ENCODE measurements at regions not wholly inside any gene's neighbourhood (a gene's known extent, or its start where the extent isn't known, plus 50 kb on each side); places are given as distances from the start of the nearest gene placed in this dataset.

- no peaks in the 10 kb centered on the region for H3K4me1 Mint-ChIP-seq
- no peak overlapping the region for H3K4me3 Mint-ChIP-seq
- H3K27me3 Mint-ChIP-seq = peaks cover 17% of the 10 kb centered on the region
- H3K9me3 Mint-ChIP-seq = no peaks in the 10 kb centered on the region
- intact Hi-C loops (cut with micrococcal nuclease) = no loop called here
- CTCF ChIA-PET = no interaction called here
- DNase-seq (no peak), ATAC-seq (ENCODE audit: low read depth) (no peak)
- no peak overlapping the region for H3K27ac Mint-ChIP-seq
- no peaks in the 10 kb centered on the region for H3K36me3 Mint-ChIP-seq (ENCODE audit: low read depth)
- no peak for TF ChIP-seq CTCF (IDR thresholded peaks at IDR 0.05)
- POLR2A ChIA-PET = no interaction called here
Measured at GRCh38 chr12:113559466-113559865, 87.8 kb upstream of the LHX5 start.

GRCh38 chr12:113555226-113555625 lies 83.6 kb upstream of the LHX5 start:
- ATAC-seq (ENCODE audit: low read depth) (no peak), DNase-seq (no peak)
- Mint-ChIP-seq H3K9me3 (no peaks in the 10 kb centered on the region), H3K36me3 (ENCODE audit: low read depth) (no peaks in the 10 kb centered on the region), H3K4me1 (no peaks in the 10 kb centered on the region), H3K27ac (no peak overlapping the region), H3K27me3 (peaks cover 15% of the 10 kb centered on the region), H3K4me3 (no peak overlapping the region)
- intact Hi-C loops (cut with micrococcal nuclease) = no loop called here
- ChIA-PET CTCF (no interaction called here), POLR2A (no interaction called here)
- no peak for TF ChIP-seq CTCF (IDR thresholded peaks at IDR 0.05)

GRCh38 chr12:113552760-113553159 lies 81.1 kb upstream of the LHX5 start:
- TF ChIP-seq CTCF (IDR thresholded peaks at IDR 0.05) = no peak
- intact Hi-C loops (cut with micrococcal nuclease) = no loop called here
- no peak for DNase-seq
- peaks cover 8% of the 10 kb centered on the region for H3K9me3 Mint-ChIP-seq
- no peak for ATAC-seq (ENCODE audit: low read depth)
- no peak overlapping the region for H3K4me3 Mint-ChIP-seq
- H3K4me1 Mint-ChIP-seq = no peaks in the 10 kb centered on the region
- POLR2A ChIA-PET = no interaction called here
- H3K27me3 Mint-ChIP-seq = peaks cover 17% of the 10 kb centered on the region
- no peak overlapping the region for H3K27ac Mint-ChIP-seq
- CTCF ChIA-PET = no interaction called here
- no peaks in the 10 kb centered on the region for H3K36me3 Mint-ChIP-seq (ENCODE audit: low read depth)

- ATAC-seq (ENCODE audit: low read depth) = no peak
- intact Hi-C loops (cut with micrococcal nuclease) = no loop called here
- no peaks in the 10 kb centered on the region for H3K4me1 Mint-ChIP-seq
- POLR2A ChIA-PET = no interaction called here
- no peaks in the 10 kb centered on the region for H3K36me3 Mint-ChIP-seq (ENCODE audit: low read depth)
- H3K9me3 Mint-ChIP-seq = peaks cover 8% of the 10 kb centered on the region
- H3K27me3 Mint-ChIP-seq = peaks cover 21% of the 10 kb centered on the region
- H3K27ac Mint-ChIP-seq = no peak overlapping the region
- CTCF ChIA-PET = no interaction called here
- DNase-seq = no peak
- H3K4me3 Mint-ChIP-seq = no peak overlapping the region
- TF ChIP-seq CTCF (IDR thresholded peaks at IDR 0.05) = no peak
Measured at GRCh38 chr12:113551563-113551962, 79.9 kb upstream of the LHX5 start.

GRCh38 chr12:113548467-113548866 lies 76.8 kb upstream of the LHX5 start:
- Mint-ChIP-seq H3K27ac (no peak overlapping the region), H3K27me3 (peaks cover 13% of the 10 kb centered on the region), H3K4me3 (no peak overlapping the region), H3K9me3 (peaks cover 8% of the 10 kb centered on the region), H3K4me1 (no peaks in the 10 kb centered on the region), H3K36me3 (ENCODE audit: low read depth) (no peaks in the 10 kb centered on the region)
- DNase-seq (no peak), ATAC-seq (ENCODE audit: low read depth) (no peak)
- intact Hi-C loops (cut with micrococcal nuclease) = no loop called here
- CTCF ChIA-PET = no interaction called here
- POLR2A ChIA-PET = no interaction called here
- no peak for TF ChIP-seq CTCF (IDR thresholded peaks at IDR 0.05)

Data from activated B cell treated with CpG ODN at 0.5 μM for 24 hours (primary cell).